K562 (cell line): ENCODE measurements at regions not wholly inside any gene's neighbourhood (a gene's known extent, or its start where the extent isn't known, plus 50 kb on each side); places are given as distances from the start of the nearest gene placed in this dataset.

Source experiments
- ARID2 ChIP-seq: fragments of 450-650 bp; IDR thresholded peaks from 2 replicates; pipeline ENCODE4 v1.6.1; 2017; ENCODE audit warnings: antibody characterized with exemption, mild to moderate bottlenecking
- BRCA1 ChIP-seq, 2 experiments: fragments of 450-650 bp in 1 of 2; sonication (generic) in 1 of 2; formaldehyde crosslinking in 1 of 2; IDR thresholded peaks; 2 replicates each; pipeline versions ENCODE4 v1.5.0 to v1.6.1; 2017 to 2020; ENCODE audit warnings: mild to moderate bottlenecking in 1 of 2, missing genetic modification reagents in 1 of 2
- CTBP1 ChIP-seq: fragments of 450-650 bp; IDR thresholded peaks from 2 replicates; pipeline ENCODE4 v1.6.1; 2016; ENCODE audit warnings: borderline replicate concordance
- CTCF ChIP-seq, 3 experiments: IDR thresholded peaks in 2 of 3; conservative IDR thresholded peaks in 1 of 3; 2 replicates each; pipeline ENCODE4 v1.5.1; 2011 to 2012; ENCODE audit warnings: low read length in 3 of 3, mild to moderate bottlenecking in 3 of 3, control low read depth in 2 of 3, improper control_type of control experiment in 1 of 3, inconsistent platforms in 1 of 3, low read depth in 1 of 3, mixed read lengths in 1 of 3, moderate library complexity in 1 of 3; ENCODE audit not compliant: insufficient read depth in 2 of 3
- ELF2 ChIP-seq: fragments of 250-450 bp; sonication (Bioruptor Pico); IDR thresholded peaks from 2 replicates; pipeline ENCODE4 v1.5.0; 2021; ENCODE audit warnings: mild to moderate bottlenecking
- HCFC1 ChIP-seq: IDR thresholded peaks from 2 replicates; pipeline ENCODE4 v1.6.1; 2012; ENCODE audit warnings: low read depth, low read length, improper control_type of control experiment
- L3MBTL2 ChIP-seq: fragments of 450-650 bp; IDR thresholded peaks from 2 replicates; pipeline ENCODE4 v1.6.1; 2016; ENCODE audit warnings: mild to moderate bottlenecking, moderate library complexity
- NFE2 ChIP-seq: IDR thresholded peaks from 2 replicates; pipeline ENCODE4 v1.6.1; 2014; ENCODE audit warnings: antibody characterized with exemption, low read depth
- NFIC ChIP-seq: fragments of 450-650 bp; IDR thresholded peaks from 2 replicates; pipeline ENCODE4 v1.6.1; 2017; ENCODE audit warnings: mild to moderate bottlenecking, inconsistent platforms
- RAD21 ChIP-seq, 2 experiments: fragments of 250-450 bp in 1 of 2; fragments of 450-650 bp in 1 of 2; sonication (Bioruptor Pico) in 1 of 2; formaldehyde crosslinking in 1 of 2; IDR thresholded peaks in 1 of 2; conservative IDR thresholded peaks in 1 of 2; 2 replicates each; pipeline versions ENCODE4 v1.4.0 to v1.8.0; 2020 to 2022; ENCODE audit warnings: mild to moderate bottlenecking in 2 of 2, moderate library complexity in 1 of 2
- REST ChIP-seq, 2 experiments: fragments of 450-650 bp; formaldehyde crosslinking in 1 of 2; IDR thresholded peaks; 2 replicates each; pipeline versions ENCODE4 v1.4.0 to v1.6.1; 2014 to 2020; ENCODE audit warnings: mild to moderate bottlenecking in 2 of 2, borderline replicate concordance in 1 of 2, low read depth in 1 of 2
- SREBF1 ChIP-seq: fragments of 150-350 bp; IDR thresholded peaks from 2 replicates; pipeline ENCODE4 v1.6.1; 2014; ENCODE audit warnings: antibody characterized with exemption, low read depth, low read length, borderline replicate concordance
- ZC3H4 ChIP-seq: sonication (generic); formaldehyde crosslinking; IDR thresholded peaks from 2 replicates; pipeline ENCODE4 v1.9.0; 2021; ENCODE audit warnings: missing genetic modification reagents, borderline replicate concordance
- ZC3H8 ChIP-seq: fragments of 450-650 bp; IDR thresholded peaks from 2 replicates; pipeline ENCODE4 v1.6.1; 2017
- ZFP36 ChIP-seq: fragments of 150-350 bp; IDR thresholded peaks from 2 replicates; pipeline ENCODE4 v1.6.1; 2018; ENCODE audit warnings: low read length, low read depth; ENCODE audit not compliant: partially characterized antibody
- ZNF77 ChIP-seq: fragments of 250-450 bp; sonication (Bioruptor Pico); IDR thresholded peaks from 2 replicates; pipeline ENCODE4 v1.5.0; 2020

GRCh38 chr5:128905568-128906110, 59.6 kb upstream of the SLC27A6 start (continued):
- peak; percentile 77 for TF ChIP-seq REST (IDR thresholded peaks at IDR 0.05; ENCODE audit: borderline replicate concordance)
- TF ChIP-seq REST (CRISPR knock-in tag; IDR thresholded peaks at IDR 0.05; ENCODE audit: low read depth) = no peak
- TF ChIP-seq RAD21 (CRISPR knock-in tag; conservative IDR thresholded peaks at IDR 0.05 in 1 of 2, IDR thresholded peaks at IDR 0.05 in 1 of 2) = peak; percentile 96
- no peak for TF ChIP-seq HCFC1
- TF ChIP-seq L3MBTL2 = no peak
- TF ChIP-seq NFE2 = no peak
- TF ChIP-seq ELF2 (CRISPR knock-in tag) = no peak
- no peak for TF ChIP-seq SREBF1
- no peak for TF ChIP-seq NFIC
- no peak for TF ChIP-seq BRCA1 (IDR thresholded peaks at IDR 0.05)
- no peak for TF ChIP-seq BRCA1 (CRISPR knock-in tag; IDR thresholded peaks at IDR 0.05)
- no peak for TF ChIP-seq ZC3H4
- peak; percentile 55 for TF ChIP-seq ARID2
- TF ChIP-seq CTBP1 = no peak
- TF ChIP-seq ZFP36 = no peak
- TF ChIP-seq ZC3H8 = no peak
- no peak for TF ChIP-seq ZNF77 (CRISPR knock-in tag)
- peak; percentile 56 to 83 (median 59); a peak in 5 of 6 replicates for TF ChIP-seq CTCF (IDR thresholded peaks at IDR 0.05 in 2 of 3, conservative IDR thresholded peaks at IDR 0.05 in 1 of 3; ENCODE audit: insufficient read depth in 2 of 3, low read depth in 1 of 3, low read length in 3 of 3)
